Spleen (tissue), 11 donors: ENCODE measurements at regions not wholly inside any gene's neighbourhood (a gene's known extent, or its start where the extent isn't known, plus 50 kb on each side); places are given as distances from the start of the nearest gene placed in this dataset.

Source experiments
- DNase-seq: peaks from one replicate; pipeline ENCODE4 v3.0.0-alpha.2; 2020
- H3K27ac ChIP-seq, 8 donors: fragments of 200-600 bp; sonication (generic) in 7 of 8; 1 replicate in 4 of 8; 2 replicates in 4 of 8; pipeline versions ENCODE4 v1.5.0 to v1.8.0; 2016 to 2021; ENCODE audit warnings: inconsistent platforms in 4 of 8, mild to moderate bottlenecking in 4 of 8, moderate library complexity in 1 of 8
- H3K27me3 ChIP-seq, 7 donors: fragments of 200-600 bp; sonication (generic) in 6 of 7; replicated peaks in 1 of 7; 1 replicate in 4 of 7; 2 replicates in 3 of 7; pipeline versions ENCODE4 v1.5.0 to v1.8.0; 2016 to 2021; ENCODE audit warnings: inconsistent platforms in 3 of 7, mild to moderate bottlenecking in 1 of 7
- H3K36me3 ChIP-seq, 6 donors: fragments of 200-600 bp; sonication (generic) in 5 of 6; 1 replicate in 4 of 6; 2 replicates in 2 of 6; pipeline versions ENCODE4 v1.5.0 to v1.8.0; 2016 to 2021; ENCODE audit warnings: inconsistent platforms in 2 of 6
- H3K4me1 ChIP-seq, 6 donors: fragments of 200-600 bp; sonication (generic) in 5 of 6; 1 replicate in 3 of 6; 2 replicates in 3 of 6; pipeline versions ENCODE4 v1.5.0 to v1.8.0; 2016 to 2021; ENCODE audit warnings: inconsistent platforms in 3 of 6
- H3K4me3 ChIP-seq, 8 donors: fragments of 200-600 bp; sonication (generic) in 7 of 8; 1 replicate in 4 of 8; 2 replicates in 4 of 8; pipeline versions ENCODE4 v1.5.0 to v1.8.0; 2016 to 2021; ENCODE audit warnings: inconsistent platforms in 4 of 8, mild to moderate bottlenecking in 4 of 8, moderate library complexity in 2 of 8
- H3K9me3 ChIP-seq, 8 donors: fragments of 200-600 bp; sonication (generic) in 7 of 8; 1 replicate in 4 of 8; 2 replicates in 4 of 8; pipeline versions ENCODE4 v1.5.0 to v1.8.0; 2016 to 2021; ENCODE audit warnings: inconsistent platforms in 4 of 8
- CTCF ChIP-seq, 11 experiments: fragments of 200-600 bp in 7 of 11; fragments of 450-650 bp in 4 of 11; sonication (generic) in 4 of 11; IDR thresholded peaks in 8 of 11; conservative IDR thresholded peaks in 3 of 11; 1 replicate in 7 of 11; 2 replicates in 4 of 11; pipeline versions ENCODE4 v1.4.0 to v1.8.0; 2016 to 2021; ENCODE audit warnings: antibody characterized with exemption in 11 of 11, inconsistent platforms in 4 of 11, mild to moderate bottlenecking in 1 of 11
- POLR2A ChIP-seq, 3 donors: fragments of 450-650 bp; IDR thresholded peaks; one replicate each; pipeline ENCODE4 v1.5.1; 2017; ENCODE audit warnings: antibody characterized with exemption in 3 of 3, mild to moderate bottlenecking in 1 of 3
- POLR2AphosphoS5 ChIP-seq, 3 donors: sonication (generic); formaldehyde crosslinking; IDR thresholded peaks; one replicate each; pipeline ENCODE4 v1.5.1; 2017; ENCODE audit warnings: antibody characterized with exemption in 3 of 3
- WGBS, 5 donors: extraction: QIAGEN DNeasy Blood & Tissue Kit in 3 of 5; methylation state at CpG; one replicate each; pipeline versions ENCODE4 v1.1.5 to v1.1.7; 2013 to 2018; 5-methylcytosine and 5-hydroxymethylcytosine counted together
- intact Hi-C: fragments of 100-400 bp; cut with DNase I; formaldehyde crosslinking; loops from one replicate; pipeline ENCODE4 v1.15.0; 2023; ENCODE audit warnings: low total_unique reads
- donor health status: healthy with polysubstance abuse.
- donor health status: DM: no; HTN: no; CAD: no; lungs with moderate emphysema.
- donor health status: DM: no; HTN: no; CAD: no.
- donor health status: Bipolar disorder and iron deficiency.
- donor health status: healthy.
- donor health status: DM: no; HTN: no; CAD: no.
- donor health status: DM: yes; HTN: yes; CAD: no.

GRCh38 chr3:106811376-106811775 is 565.9 kb upstream of the CCDC54 start:
- no peak for TF ChIP-seq POLR2A (IDR thresholded peaks at IDR 0.05)
- no peak for TF ChIP-seq CTCF (IDR thresholded peaks at IDR 0.05 in 8 of 11, conservative IDR thresholded peaks at IDR 0.05 in 3 of 11)
- no peak for TF ChIP-seq POLR2AphosphoS5 (IDR thresholded peaks at IDR 0.05)
- intact Hi-C loops: no loop called here
- Histone ChIP-seq H3K27me3 (no peaks in the 10 kb centered on the region), H3K36me3 (no peaks in the 10 kb centered on the region), H3K4me1 (no peaks in the 10 kb centered on the region), H3K27ac (no peak overlapping the region), H3K9me3 (no peaks in the 10 kb centered on the region), H3K4me3 (no peak overlapping the region)
- WGBS, 5 donors: 70 to 92% (median 81%) methylated on average over 3 of the region's 3 CpGs
- DNase-seq: no peak

DNA sequence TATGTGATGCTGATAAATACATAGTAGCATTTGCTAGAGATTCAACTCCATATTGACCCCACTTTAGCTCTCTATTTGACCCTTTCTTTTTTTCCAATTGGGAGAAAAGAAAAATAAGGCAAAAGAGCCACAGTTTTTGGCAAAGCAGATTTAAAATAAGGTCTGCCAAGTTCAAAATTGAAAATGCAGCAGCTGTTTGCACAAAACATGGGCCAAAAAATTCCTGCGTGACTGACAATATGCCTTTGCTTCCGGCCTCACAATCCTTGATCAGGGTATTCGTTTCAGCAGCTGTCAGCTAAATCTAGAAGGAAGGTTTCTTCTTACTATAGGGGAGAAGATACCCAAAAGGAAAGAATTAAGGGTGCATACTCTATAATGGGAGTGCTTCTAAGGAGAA is 563.5 kb upstream of the CCDC54 start:
- Histone ChIP-seq H3K27me3 (no peaks in the 10 kb centered on the region), H3K9me3 (no peaks in the 10 kb centered on the region), H3K4me3 (no peak overlapping the region), H3K36me3 (no peaks in the 10 kb centered on the region), H3K27ac (no peak overlapping the region), H3K4me1 (no peaks in the 10 kb centered on the region)
- DNase-seq: no peak
- 56 to 79% (median 74%) methylated on average over 3 of the region's 3 CpGs for WGBS, 5 donors
- no peak for TF ChIP-seq CTCF (IDR thresholded peaks at IDR 0.05 in 8 of 11, conservative IDR thresholded peaks at IDR 0.05 in 3 of 11)
- no peak for TF ChIP-seq POLR2AphosphoS5 (IDR thresholded peaks at IDR 0.05)
- no peak for TF ChIP-seq POLR2A (IDR thresholded peaks at IDR 0.05)
- intact Hi-C loops: no loop called here

DNA sequence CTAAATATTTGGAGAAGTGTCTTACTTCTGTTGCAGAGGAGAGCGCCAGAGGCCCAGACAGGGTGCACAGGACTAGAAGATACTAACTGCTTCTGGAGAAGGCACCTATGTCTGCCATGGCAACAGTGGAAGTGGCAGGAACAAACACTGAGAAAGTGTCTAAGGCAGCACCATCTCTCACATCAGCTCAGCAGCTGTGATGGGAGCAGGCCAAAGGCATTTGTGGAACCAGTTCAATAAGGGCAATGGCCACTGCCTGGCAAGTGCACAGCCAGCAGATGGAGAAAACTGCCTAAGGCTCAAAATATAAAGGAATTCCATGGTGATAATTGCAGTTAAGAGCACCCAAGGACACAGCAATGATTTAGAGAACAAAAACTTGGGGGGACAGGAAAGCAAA is 563.0 kb upstream of the CCDC54 start:
- H3K4me3 ChIP-seq: no peak overlapping the region
- H3K36me3 ChIP-seq: no peaks in the 10 kb centered on the region
- no peaks in the 10 kb centered on the region for H3K4me1 ChIP-seq
- H3K27me3 ChIP-seq: no peaks in the 10 kb centered on the region
- intact Hi-C loops: no loop called here
- TF ChIP-seq CTCF (IDR thresholded peaks at IDR 0.05 in 8 of 11, conservative IDR thresholded peaks at IDR 0.05 in 3 of 11) (no peak), POLR2AphosphoS5 (IDR thresholded peaks at IDR 0.05) (no peak), POLR2A (IDR thresholded peaks at IDR 0.05) (no peak)
- no peaks in the 10 kb centered on the region for H3K9me3 ChIP-seq
- H3K27ac ChIP-seq: no peak overlapping the region
- 69 to 93% (median 86%) methylated on average over 1 of the region's 1 CpG for WGBS, 5 donors
- DNase-seq: no peak

DNA sequence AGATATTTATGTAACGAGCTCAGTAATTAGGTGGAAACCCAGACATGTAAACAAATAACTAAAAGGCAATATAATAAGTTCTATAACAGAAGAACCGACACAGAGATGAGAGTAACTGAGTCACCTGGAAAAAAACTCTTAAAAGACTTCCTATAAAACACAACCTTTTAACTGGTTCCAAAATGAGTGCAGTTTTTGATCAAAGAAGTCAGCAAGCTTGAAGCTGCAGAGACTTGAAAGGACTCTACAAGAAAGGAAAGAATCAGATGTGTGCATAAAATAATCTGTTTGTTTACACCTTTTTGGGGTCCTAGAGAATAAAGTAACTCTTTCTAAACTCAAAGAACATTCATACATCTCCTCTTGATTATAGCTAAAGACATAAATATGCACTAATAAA is 560.4 kb upstream of the CCDC54 start:
- DNase-seq: no peak
- TF ChIP-seq CTCF (IDR thresholded peaks at IDR 0.05 in 8 of 11, conservative IDR thresholded peaks at IDR 0.05 in 3 of 11): no peak
- TF ChIP-seq POLR2AphosphoS5 (IDR thresholded peaks at IDR 0.05): no peak
- no peak for TF ChIP-seq POLR2A (IDR thresholded peaks at IDR 0.05)
- intact Hi-C loops: no loop called here
- no peaks in the 10 kb centered on the region for H3K36me3 ChIP-seq
- H3K4me1 ChIP-seq: no peaks in the 10 kb centered on the region
- no peaks in the 10 kb centered on the region for H3K27me3 ChIP-seq
- no peak overlapping the region for H3K27ac ChIP-seq
- no peaks in the 10 kb centered on the region for H3K9me3 ChIP-seq
- H3K4me3 ChIP-seq: no peak overlapping the region
- 68 to 76% (median 70%) methylated on average over 2 of the region's 2 CpGs for WGBS, 5 donors
